Natural killer cell (primary cell): ENCODE measurements at regions not wholly inside any gene's neighbourhood (a gene's known extent, or its start where the extent isn't known, plus 50 kb on each side); places are given as distances from the start of the nearest gene placed in this dataset.

ENCODE experiments used
- ATAC-seq, 3 donors: fragments of 150-1000 bp in 2 of 3; fragments of 200-7000 bp in 1 of 3; cut with Tn5 transposase; 1 replicate in 1 of 3; 2 replicates in 2 of 3; pipeline ENCODE4 v1.10.0; 2021; ENCODE audit warnings: mild to moderate bottlenecking in 2 of 3, moderate library complexity in 2 of 3
- DNase-seq, 2 donors: peaks; one replicate each; pipeline versions ENCODE4 v3.0.0 to v3.0.0-alpha.2; 2013 to 2021; ENCODE audit warnings: mixed read lengths in 1 of 2
- H3K27ac ChIP-seq: one replicate; pipeline ENCODE4 v1.5.1; 2013; ENCODE audit warnings: mild to moderate bottlenecking, low read length
- H3K27me3 ChIP-seq: one replicate; pipeline ENCODE4 v1.6.1; 2013; ENCODE audit warnings: low read length; ENCODE audit not compliant: control insufficient read depth, insufficient read depth
- H3K36me3 ChIP-seq: one replicate; pipeline ENCODE4 v1.6.1; 2013; ENCODE audit warnings: low read length; ENCODE audit not compliant: control insufficient read depth, insufficient read depth
- H3K4me1 ChIP-seq: one replicate; pipeline ENCODE4 v1.6.1; 2013; ENCODE audit warnings: low read length; ENCODE audit not compliant: control insufficient read depth, insufficient read depth
- H3K4me3 ChIP-seq: one replicate; pipeline ENCODE4 v1.5.1; 2013; ENCODE audit warnings: low read length
- H3K9me3 ChIP-seq: one replicate; pipeline ENCODE4 v1.6.1; 2013; ENCODE audit warnings: low read length; ENCODE audit not compliant: control insufficient read depth, insufficient read depth
- H3K27ac Mint-ChIP-seq, 2 donors: one replicate each; pipeline ENCODE4 v1.8.0; 2022; ENCODE audit warnings: mild to moderate bottlenecking in 2 of 2, mixed read lengths in 2 of 2, moderate library complexity in 1 of 2
- H3K27me3 Mint-ChIP-seq, 2 donors: one replicate each; pipeline ENCODE4 v1.8.0; 2022; ENCODE audit warnings: low read depth in 2 of 2, mixed read lengths in 2 of 2
- H3K36me3 Mint-ChIP-seq: one replicate; pipeline ENCODE4 v1.8.0; 2022; ENCODE audit warnings: mixed read lengths
- H3K4me1 Mint-ChIP-seq, 2 donors: one replicate each; pipeline ENCODE4 v1.8.0; 2022; ENCODE audit warnings: mixed read lengths in 2 of 2
- H3K4me3 Mint-ChIP-seq: one replicate; pipeline ENCODE4 v1.8.0; 2022; ENCODE audit warnings: mild to moderate bottlenecking, moderate library complexity, mixed read lengths
- H3K9me3 Mint-ChIP-seq, 2 donors: one replicate each; pipeline ENCODE4 v1.8.0; 2022; ENCODE audit warnings: mixed read lengths in 2 of 2
- WGBS: methylation state at CpG from one replicate; pipeline ENCODE4 v1.1.7; 2013; ENCODE audit warnings: missing lambda C conversion rate; ENCODE audit not compliant: insufficient coverage; 5-methylcytosine and 5-hydroxymethylcytosine counted together
- intact Hi-C: fragments of 100-400 bp; cut with micrococcal nuclease; formaldehyde crosslinking; loops from one replicate; pipeline ENCODE4 v1.14.2; 2022
- TF ChIP-seq, protein P1 (sequence below): fragments of 200-600 bp; IDR thresholded peaks from one replicate; pipeline ENCODE4 v1.8.0; 2022; ENCODE audit warnings: antibody characterized with exemption

DNA sequence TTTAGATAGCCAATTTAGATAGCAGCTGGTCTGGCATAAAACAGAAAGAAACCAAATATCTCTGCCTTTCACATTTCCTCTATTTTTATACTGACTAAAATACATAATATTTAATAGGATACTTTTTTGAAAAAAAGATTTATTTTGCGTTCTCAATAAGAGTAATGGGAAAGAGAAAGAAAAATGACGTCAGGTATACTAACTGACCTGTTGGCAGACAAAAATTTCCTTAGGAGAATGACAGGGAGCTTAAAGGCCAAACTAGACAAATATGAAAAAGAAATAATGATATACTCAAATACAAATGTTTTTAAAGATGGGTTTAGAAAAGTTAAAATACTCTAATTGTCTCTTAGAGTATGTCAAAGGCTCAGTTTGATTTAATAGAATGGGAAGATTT is 309.4 kb upstream of the ADGRL3 start:
- 40% methylated on average over 1 of the region's 2 CpGs for WGBS
- H3K27me3 Mint-ChIP-seq, result no peaks in the 10 kb centered on the region

DNA sequence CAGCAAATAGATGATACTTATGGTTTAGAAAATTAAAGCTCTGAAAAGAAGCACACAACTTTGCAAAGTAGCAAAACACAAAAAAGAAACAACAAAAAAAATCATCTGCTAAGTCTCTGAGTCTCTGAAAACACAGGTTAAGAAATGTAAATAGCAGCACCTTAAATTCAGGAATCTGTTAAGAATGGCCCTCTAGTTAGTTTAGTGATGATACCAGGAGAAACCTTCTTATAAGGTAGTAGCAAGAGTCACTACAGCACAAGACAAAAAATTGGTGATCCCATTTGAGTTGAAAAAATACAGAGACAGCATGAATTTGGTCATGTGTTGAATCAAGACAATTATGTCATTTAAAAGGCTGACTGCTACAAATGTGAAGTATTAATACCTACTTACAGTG is 308.2 kb upstream of the ADGRL3 start:
- Mint-ChIP-seq H3K27me3 (no peaks in the 10 kb centered on the region), H3K4me1 (no peaks in the 10 kb centered on the region), H3K9me3 (peaks cover 18 to 28% of the 10 kb centered on the region in 2 donors), H3K4me3 (no peak overlapping the region), H3K27ac (no peak overlapping the region), H3K36me3 (peaks cover 9% of the 10 kb centered on the region)
- intact Hi-C loops, result no loop called here
- no peak for ATAC-seq
- no peaks in the 10 kb centered on the region for H3K9me3 ChIP-seq
- H3K36me3 ChIP-seq, result no peaks in the 10 kb centered on the region
- TF ChIP-seq, protein P1, sequence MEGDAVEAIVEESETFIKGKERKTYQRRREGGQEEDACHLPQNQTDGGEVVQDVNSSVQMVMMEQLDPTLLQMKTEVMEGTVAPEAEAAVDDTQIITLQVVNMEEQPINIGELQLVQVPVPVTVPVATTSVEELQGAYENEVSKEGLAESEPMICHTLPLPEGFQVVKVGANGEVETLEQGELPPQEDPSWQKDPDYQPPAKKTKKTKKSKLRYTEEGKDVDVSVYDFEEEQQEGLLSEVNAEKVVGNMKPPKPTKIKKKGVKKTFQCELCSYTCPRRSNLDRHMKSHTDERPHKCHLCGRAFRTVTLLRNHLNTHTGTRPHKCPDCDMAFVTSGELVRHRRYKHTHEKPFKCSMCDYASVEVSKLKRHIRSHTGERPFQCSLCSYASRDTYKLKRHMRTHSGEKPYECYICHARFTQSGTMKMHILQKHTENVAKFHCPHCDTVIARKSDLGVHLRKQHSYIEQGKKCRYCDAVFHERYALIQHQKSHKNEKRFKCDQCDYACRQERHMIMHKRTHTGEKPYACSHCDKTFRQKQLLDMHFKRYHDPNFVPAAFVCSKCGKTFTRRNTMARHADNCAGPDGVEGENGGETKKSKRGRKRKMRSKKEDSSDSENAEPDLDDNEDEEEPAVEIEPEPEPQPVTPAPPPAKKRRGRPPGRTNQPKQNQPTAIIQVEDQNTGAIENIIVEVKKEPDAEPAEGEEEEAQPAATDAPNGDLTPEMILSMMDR, result no peak
- no peak overlapping the region for H3K4me3 ChIP-seq
- H3K4me1 ChIP-seq, result no peaks in the 10 kb centered on the region
- H3K27ac ChIP-seq, result no peak overlapping the region
- DNase-seq, result no peak
- H3K27me3 ChIP-seq, result no peaks in the 10 kb centered on the region

More for the DNA sequence above, 309.4 kb upstream of the ADGRL3 start:
- Histone ChIP-seq H3K4me3 (no peak overlapping the region), H3K27me3 (no peaks in the 10 kb centered on the region), H3K36me3 (no peaks in the 10 kb centered on the region), H3K4me1 (no peaks in the 10 kb centered on the region), H3K9me3 (no peaks in the 10 kb centered on the region), H3K27ac (no peak overlapping the region)
- H3K4me3 Mint-ChIP-seq, result no peak overlapping the region
- H3K9me3 Mint-ChIP-seq, result peaks cover 18 to 23% of the 10 kb centered on the region in 2 donors
- no peak overlapping the region for H3K27ac Mint-ChIP-seq
- intact Hi-C loops, result no loop called here
- DNase-seq (no peak), ATAC-seq (no peak)
- TF ChIP-seq, protein P1, result no peak
- H3K36me3 Mint-ChIP-seq, result peaks cover 9% of the 10 kb centered on the region
- no peaks in the 10 kb centered on the region for H3K4me1 Mint-ChIP-seq

DNA sequence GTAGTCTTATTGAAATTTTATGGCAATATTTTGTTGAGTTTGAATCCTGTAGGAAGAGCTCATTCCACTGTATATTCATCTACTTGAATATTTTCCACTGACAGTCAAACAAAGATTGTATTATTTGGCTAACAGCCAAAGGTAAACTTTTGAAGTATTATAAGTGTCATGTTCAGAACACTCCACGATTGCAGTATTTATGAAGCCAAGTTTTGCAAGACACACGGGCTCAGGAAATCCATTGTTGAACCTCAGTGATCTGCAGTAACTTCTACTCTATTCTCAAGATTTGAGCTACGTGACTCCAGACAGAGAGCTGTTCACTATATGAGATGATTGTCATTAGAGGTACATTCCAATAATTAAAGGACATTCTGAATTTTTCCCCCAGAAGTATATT is 302.7 kb upstream of the ADGRL3 start:
- Histone ChIP-seq H3K4me1 (no peaks in the 10 kb centered on the region), H3K27me3 (no peaks in the 10 kb centered on the region), H3K4me3 (no peak overlapping the region), H3K36me3 (no peaks in the 10 kb centered on the region), H3K27ac (no peak overlapping the region), H3K9me3 (no peaks in the 10 kb centered on the region)
- Mint-ChIP-seq H3K4me1 (no peaks in the 10 kb centered on the region), H3K27ac (no peak overlapping the region), H3K36me3 (no peaks in the 10 kb centered on the region), H3K27me3 (no peaks in the 10 kb centered on the region), H3K9me3 (peaks cover 8 to 24% of the 10 kb centered on the region in 2 donors), H3K4me3 (no peak overlapping the region)
- TF ChIP-seq, protein P1, result no peak
- no peak for ATAC-seq
- WGBS, result 71% methylated on average over 2 of the region's 3 CpGs
- intact Hi-C loops, result no loop called here
- no peak for DNase-seq

DNA sequence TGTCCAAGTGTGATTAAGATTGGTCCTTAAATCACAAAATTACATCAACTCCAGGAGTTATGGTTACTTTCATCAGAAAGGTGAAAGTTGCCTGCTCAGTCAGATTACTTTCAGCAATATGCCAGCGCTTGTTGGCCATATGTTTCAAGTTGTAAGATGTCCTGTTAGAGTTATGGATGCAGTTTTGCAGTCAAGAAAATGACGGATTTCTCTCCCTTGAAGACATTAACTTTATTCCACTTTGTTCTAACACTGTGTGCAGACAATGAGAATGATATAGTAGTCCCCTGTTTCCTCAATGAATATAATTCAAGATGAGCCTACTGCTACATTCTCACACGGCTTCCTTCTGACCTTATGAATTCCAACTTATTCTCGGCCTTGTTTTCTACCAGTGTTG is 295.0 kb upstream of the ADGRL3 start:
- 89% methylated on average over 3 of the region's 4 CpGs for WGBS
- Mint-ChIP-seq H3K4me3 (no peak overlapping the region), H3K36me3 (no peaks in the 10 kb centered on the region), H3K4me1 (no peaks in the 10 kb centered on the region), H3K27me3 (no peaks in the 10 kb centered on the region), H3K9me3 (peaks cover 2 to 14% of the 10 kb centered on the region in 2 donors), H3K27ac (no peak overlapping the region)
- ATAC-seq, result no peak
- DNase-seq, result no peak
- no peaks in the 10 kb centered on the region for H3K27me3 ChIP-seq
- no peaks in the 10 kb centered on the region for H3K36me3 ChIP-seq
- intact Hi-C loops, result no loop called here
- TF ChIP-seq, protein P1, result no peak
- H3K4me1 ChIP-seq, result no peaks in the 10 kb centered on the region
- no peak overlapping the region for H3K4me3 ChIP-seq
- no peak overlapping the region for H3K27ac ChIP-seq
- H3K9me3 ChIP-seq, result peaks cover 4% of the 10 kb centered on the region
